A673 (cell line): ENCODE measurements at regions not wholly inside any gene's neighbourhood (a gene's known extent, or its start where the extent isn't known, plus 50 kb on each side); places are given as distances from the start of the nearest gene placed in this dataset.

ENCODE experiments used
- EZH2 ChIP-seq: fragments of 200-600 bp; sonication (generic); IDR thresholded peaks from 2 replicates; pipeline ENCODE4 v1.6.1; 2017; ENCODE audit warnings: borderline replicate concordance, low read depth, mild to moderate bottlenecking, mixed read lengths, antibody characterized with exemption, low read length; ENCODE audit not compliant: poor library complexity, severe bottlenecking
- TF ChIP-seq, protein P1 (sequence below): fragments of 300-800, 200-600 bp; sonication (generic); conservative IDR thresholded peaks from 2 replicates; pipeline ENCODE4 v1.5.1; 2017; ENCODE audit warnings: low read depth, mild to moderate bottlenecking, antibody characterized with exemption, low read length, moderate library complexity, mixed read lengths

DNA sequence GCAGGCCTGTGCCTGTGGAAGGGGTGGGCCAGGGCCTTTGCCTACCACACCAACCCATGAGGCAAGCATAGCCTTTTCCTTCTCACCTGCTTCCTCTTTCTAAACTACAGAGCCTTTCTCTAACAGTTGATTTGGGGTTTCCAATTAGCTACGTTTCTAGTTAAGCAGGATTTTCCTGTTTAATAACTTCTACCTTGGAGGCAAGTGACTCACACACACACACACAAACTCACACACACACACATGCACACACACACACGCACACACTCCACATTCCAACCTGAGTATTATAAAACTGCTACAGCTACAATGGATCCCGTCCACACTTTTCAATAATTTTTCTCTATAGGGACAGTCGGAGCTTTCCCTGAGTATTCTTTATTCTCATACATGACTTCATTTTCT lies 84.9 kb downstream of the SOX11 start:
- no peak for TF ChIP-seq EZH2
- TF ChIP-seq, protein P1, sequence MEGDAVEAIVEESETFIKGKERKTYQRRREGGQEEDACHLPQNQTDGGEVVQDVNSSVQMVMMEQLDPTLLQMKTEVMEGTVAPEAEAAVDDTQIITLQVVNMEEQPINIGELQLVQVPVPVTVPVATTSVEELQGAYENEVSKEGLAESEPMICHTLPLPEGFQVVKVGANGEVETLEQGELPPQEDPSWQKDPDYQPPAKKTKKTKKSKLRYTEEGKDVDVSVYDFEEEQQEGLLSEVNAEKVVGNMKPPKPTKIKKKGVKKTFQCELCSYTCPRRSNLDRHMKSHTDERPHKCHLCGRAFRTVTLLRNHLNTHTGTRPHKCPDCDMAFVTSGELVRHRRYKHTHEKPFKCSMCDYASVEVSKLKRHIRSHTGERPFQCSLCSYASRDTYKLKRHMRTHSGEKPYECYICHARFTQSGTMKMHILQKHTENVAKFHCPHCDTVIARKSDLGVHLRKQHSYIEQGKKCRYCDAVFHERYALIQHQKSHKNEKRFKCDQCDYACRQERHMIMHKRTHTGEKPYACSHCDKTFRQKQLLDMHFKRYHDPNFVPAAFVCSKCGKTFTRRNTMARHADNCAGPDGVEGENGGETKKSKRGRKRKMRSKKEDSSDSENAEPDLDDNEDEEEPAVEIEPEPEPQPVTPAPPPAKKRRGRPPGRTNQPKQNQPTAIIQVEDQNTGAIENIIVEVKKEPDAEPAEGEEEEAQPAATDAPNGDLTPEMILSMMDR = no peak
